Mammary epithelial cell (primary cell): ENCODE measurements at regions not wholly inside any gene's neighbourhood (a gene's known extent, or its start where the extent isn't known, plus 50 kb on each side); places are given as distances from the start of the nearest gene placed in this dataset.

ENCODE experiments used
- EZH2 ChIP-seq: IDR thresholded peaks from 2 replicates; pipeline ENCODE4 v1.6.1; 2012; ENCODE audit warnings: low read length, inconsistent platforms, borderline replicate concordance
- TF ChIP-seq, protein P1 (sequence below), 2 donors: IDR thresholded peaks in 1 of 2; conservative IDR thresholded peaks in 1 of 2; 2 replicates each; pipeline ENCODE4 v1.5.1; 2011 to 2012; ENCODE audit warnings: inconsistent platforms in 2 of 2, low read length in 2 of 2, mild to moderate bottlenecking in 2 of 2, control low read depth in 1 of 2, low read depth in 1 of 2; ENCODE audit not compliant: insufficient read depth in 1 of 2; ENCODE audit errors: extremely low read depth in 1 of 2

- TF ChIP-seq, protein P1, sequence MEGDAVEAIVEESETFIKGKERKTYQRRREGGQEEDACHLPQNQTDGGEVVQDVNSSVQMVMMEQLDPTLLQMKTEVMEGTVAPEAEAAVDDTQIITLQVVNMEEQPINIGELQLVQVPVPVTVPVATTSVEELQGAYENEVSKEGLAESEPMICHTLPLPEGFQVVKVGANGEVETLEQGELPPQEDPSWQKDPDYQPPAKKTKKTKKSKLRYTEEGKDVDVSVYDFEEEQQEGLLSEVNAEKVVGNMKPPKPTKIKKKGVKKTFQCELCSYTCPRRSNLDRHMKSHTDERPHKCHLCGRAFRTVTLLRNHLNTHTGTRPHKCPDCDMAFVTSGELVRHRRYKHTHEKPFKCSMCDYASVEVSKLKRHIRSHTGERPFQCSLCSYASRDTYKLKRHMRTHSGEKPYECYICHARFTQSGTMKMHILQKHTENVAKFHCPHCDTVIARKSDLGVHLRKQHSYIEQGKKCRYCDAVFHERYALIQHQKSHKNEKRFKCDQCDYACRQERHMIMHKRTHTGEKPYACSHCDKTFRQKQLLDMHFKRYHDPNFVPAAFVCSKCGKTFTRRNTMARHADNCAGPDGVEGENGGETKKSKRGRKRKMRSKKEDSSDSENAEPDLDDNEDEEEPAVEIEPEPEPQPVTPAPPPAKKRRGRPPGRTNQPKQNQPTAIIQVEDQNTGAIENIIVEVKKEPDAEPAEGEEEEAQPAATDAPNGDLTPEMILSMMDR (conservative IDR thresholded peaks at IDR 0.05 in 1 of 2, IDR thresholded peaks at IDR 0.05 in 1 of 2; ENCODE audit: extremely low read depth in 1 of 2, insufficient read depth in 1 of 2, low read depth in 1 of 2, low read length in 2 of 2) = no peak
- TF ChIP-seq EZH2 = no peak
Observed at GRCh38 chr20:50379049-50379990, 130.9 kb upstream of the PTPN1 start.
